HG03432 (cell line): ENCODE measurements at regions not wholly inside any gene's neighbourhood (a gene's known extent, or its start where the extent isn't known, plus 50 kb on each side); places are given as distances from the start of the nearest gene placed in this dataset.
"Not testable (repeated sequence)": the region's sequence is repeated elsewhere in the genome, so short reads cannot be mapped to it uniquely, and the experiment has no call there.

Source experiments
- ATAC-seq: cut with Tn5 transposase; IDR thresholded peaks from one replicate; pipeline ENCODE4 v1.9.1; 2021; ENCODE audit warnings: mild to moderate bottlenecking, moderate library complexity; ENCODE audit not compliant: unreplicated experiment

GRCh38 chr5:34188001-34188822 lies 145.2 kb upstream of the C1QTNF3 start:
- not testable (repeated sequence) for ATAC-seq

GRCh38 chr5:34189246-34189645 lies 146.2 kb upstream of the C1QTNF3 start:
- ATAC-seq, result not testable (repeated sequence)

GRCh38 chr5:34189752-34190411 lies 146.9 kb upstream of the C1QTNF3 start:
- ATAC-seq, result not testable (repeated sequence)

- not testable (repeated sequence) for ATAC-seq
Measured at GRCh38 chr5:34190466-34190865, 147.5 kb upstream of the C1QTNF3 start.

- ATAC-seq, result not testable (repeated sequence)
Measured at GRCh38 chr5:34191279-34191744, 148.3 kb upstream of the C1QTNF3 start.

GRCh38 chr5:34192064-34192922 lies 149.3 kb upstream of the C1QTNF3 start:
- ATAC-seq, result not testable (repeated sequence)

GRCh38 chr5:34192923-34193262 lies 149.9 kb upstream of the C1QTNF3 start:
- not testable (repeated sequence) for ATAC-seq

- ATAC-seq, result not testable (repeated sequence)
Measured at GRCh38 chr5:34193297-34193696, 150.3 kb upstream of the C1QTNF3 start.

- not testable (repeated sequence) for ATAC-seq
Measured at GRCh38 chr5:34193804-34194203, 150.8 kb upstream of the C1QTNF3 start.

GRCh38 chr5:34196091-34196490 lies 153.1 kb upstream of the C1QTNF3 start:
- not testable (repeated sequence) for ATAC-seq

- ATAC-seq, result not testable (repeated sequence)
Measured at GRCh38 chr5:34205347-34205746, 162.3 kb upstream of the C1QTNF3 start.

GRCh38 chr5:34217386-34217785 lies 174.4 kb upstream of the C1QTNF3 start:
- ATAC-seq, result not testable (repeated sequence)

- not testable (repeated sequence) for ATAC-seq
Measured at GRCh38 chr5:34221329-34222073, 178.5 kb upstream of the C1QTNF3 start.

GRCh38 chr5:34223158-34223557 lies 180.1 kb upstream of the C1QTNF3 start:
- not testable (repeated sequence) for ATAC-seq

GRCh38 chr5:34230402-34230801 lies 187.4 kb upstream of the C1QTNF3 start:
- not testable (repeated sequence) for ATAC-seq

- ATAC-seq, result not testable (repeated sequence)
Measured at GRCh38 chr5:34243802-34244201, 200.8 kb upstream of the C1QTNF3 start.

- ATAC-seq, result not testable (repeated sequence)
Measured at GRCh38 chr5:34244281-34245031, 201.4 kb upstream of the C1QTNF3 start.

- ATAC-seq, result not testable (repeated sequence)
Measured at GRCh38 chr5:34245032-34245394, 202.0 kb upstream of the C1QTNF3 start.

- ATAC-seq, result not testable (repeated sequence)
Measured at GRCh38 chr5:34245813-34246212, 202.8 kb upstream of the C1QTNF3 start.

- ATAC-seq, result not testable (repeated sequence)
Measured at GRCh38 chr5:34258598-34258997, 215.6 kb upstream of the C1QTNF3 start.
